SIG-M5 treated with dmso at 0.1 percent for 504 hours (cell line): ENCODE measurements at regions not wholly inside any gene's neighbourhood (a gene's known extent, or its start where the extent isn't known, plus 50 kb on each side); places are given as distances from the start of the nearest gene placed in this dataset.
"Not testable (repeated sequence)": the region's sequence is repeated elsewhere in the genome, so short reads cannot be mapped to it uniquely, and the experiment has no call there.

Source experiments
- DNase-seq: peaks from one replicate; lab custom pipeline; 2025; ENCODE audit not compliant: unreplicated experiment; lab: John Stamatoyannopoulos, UW

- no peak for DNase-seq
Observed at GRCh38 chr4:22573198-22573597, 57.3 kb upstream of the ADGRA3 start.

GRCh38 chr4:22573641-22574040 is 57.8 kb upstream of the ADGRA3 start:
- no peak for DNase-seq

GRCh38 chr4:22574424-22574823 is 58.6 kb upstream of the ADGRA3 start:
- no peak for DNase-seq

- no peak for DNase-seq
Observed at GRCh38 chr4:22574880-22575279, 59.0 kb upstream of the ADGRA3 start.

- no peak for DNase-seq
Observed at GRCh38 chr4:22587253-22587652, 71.4 kb upstream of the ADGRA3 start.

GRCh38 chr4:22593933-22594332 is 78.1 kb upstream of the ADGRA3 start:
- DNase-seq = no peak

GRCh38 chr4:22595684-22596083 is 79.8 kb upstream of the ADGRA3 start:
- no peak for DNase-seq

GRCh38 chr4:22596409-22596808 is 80.5 kb upstream of the ADGRA3 start:
- DNase-seq = no peak

- DNase-seq = no peak
Observed at GRCh38 chr4:22597471-22597870, 81.6 kb upstream of the ADGRA3 start.

GRCh38 chr4:22598113-22599047 is 82.5 kb upstream of the ADGRA3 start:
- not testable (repeated sequence) for DNase-seq

GRCh38 chr4:22599228-22599928 is 83.5 kb upstream of the ADGRA3 start:
- DNase-seq = not testable (repeated sequence)

- not testable (repeated sequence) for DNase-seq
Observed at GRCh38 chr4:22599929-22600432, 84.1 kb upstream of the ADGRA3 start.

- DNase-seq = not testable (repeated sequence)
Observed at GRCh38 chr4:22601638-22602037, 85.8 kb upstream of the ADGRA3 start.

GRCh38 chr4:22607382-22607781 is 85.4 kb upstream of the GBA3 start:
- DNase-seq = peak; percentile 35

- DNase-seq = not testable (repeated sequence)
Observed at GRCh38 chr4:22609951-22610525, 82.7 kb upstream of the GBA3 start.

GRCh38 chr4:22614114-22614513 is 78.6 kb upstream of the GBA3 start:
- no peak for DNase-seq

- DNase-seq = no peak
Observed at GRCh38 chr4:22616516-22616915, 76.2 kb upstream of the GBA3 start.

- not testable (repeated sequence) for DNase-seq
Observed at GRCh38 chr4:22620144-22620543, 72.6 kb upstream of the GBA3 start.

- DNase-seq = not testable (repeated sequence)
Observed at GRCh38 chr4:22621970-22622369, 70.8 kb upstream of the GBA3 start.

GRCh38 chr4:22624002-22624401 is 68.7 kb upstream of the GBA3 start:
- not testable (repeated sequence) for DNase-seq

- no peak for DNase-seq
Observed at GRCh38 chr4:22625311-22625710, 67.4 kb upstream of the GBA3 start.
